RPMI8226 (cell line): ENCODE measurements at regions not wholly inside any gene's neighbourhood (a gene's known extent, or its start where the extent isn't known, plus 50 kb on each side); places are given as distances from the start of the nearest gene placed in this dataset.
A peak's percentile ranks its signal among the peaks of the same experiment; 100 is the strongest.
"Not testable (repeated sequence)": the region's sequence is repeated elsewhere in the genome, so short reads cannot be mapped to it uniquely, and the experiment has no call there.

ENCODE experiments used
- DNase-seq: peaks from one replicate; pipeline ENCODE4 v3.0.0-alpha.2; 2015

- no peak for DNase-seq
Observed at GRCh38 chr3:165716592-165716991, 120.6 kb downstream of the BCHE start.

GRCh38 chr3:165713479-165713878 lies 123.7 kb downstream of the BCHE start:
- DNase-seq, result no peak

GRCh38 chr3:165712382-165712781 lies 124.8 kb downstream of the BCHE start:
- no peak for DNase-seq

- DNase-seq, result no peak
Observed at GRCh38 chr3:165697910-165698309, 139.3 kb downstream of the BCHE start.

GRCh38 chr3:165696496-165696895 lies 140.7 kb downstream of the BCHE start:
- DNase-seq, result no peak

GRCh38 chr3:165683947-165684346 lies 153.3 kb downstream of the BCHE start:
- no peak for DNase-seq

- no peak for DNase-seq
Observed at GRCh38 chr3:165682734-165683133, 154.5 kb downstream of the BCHE start.

GRCh38 chr3:165669967-165670366 lies 167.3 kb downstream of the BCHE start:
- no peak for DNase-seq

- no peak for DNase-seq
Observed at GRCh38 chr3:165669504-165669903, 167.7 kb downstream of the BCHE start.

- DNase-seq, result no peak
Observed at GRCh38 chr3:165667676-165668075, 169.5 kb downstream of the BCHE start.

GRCh38 chr3:165658027-165658426 lies 179.2 kb downstream of the BCHE start:
- peak; percentile 35 for DNase-seq

GRCh38 chr3:165653130-165653778 lies 184.0 kb downstream of the BCHE start:
- no peak for DNase-seq

GRCh38 chr3:165649282-165649681 lies 187.9 kb downstream of the BCHE start:
- not testable (repeated sequence) for DNase-seq

- no peak for DNase-seq
Observed at GRCh38 chr3:165645191-165645590, 192.0 kb downstream of the BCHE start.

GRCh38 chr3:165644331-165644730 lies 192.9 kb downstream of the BCHE start:
- no peak for DNase-seq

GRCh38 chr3:165643425-165643824 lies 193.8 kb downstream of the BCHE start:
- DNase-seq, result peak; percentile 48

GRCh38 chr3:165642761-165643420 lies 194.3 kb downstream of the BCHE start:
- DNase-seq, result peak; percentile 91

- no peak for DNase-seq
Observed at GRCh38 chr3:165641569-165642310, 195.5 kb downstream of the BCHE start.

- DNase-seq, result no peak
Observed at GRCh38 chr3:165640970-165641369, 196.3 kb downstream of the BCHE start.

GRCh38 chr3:165640031-165640430 lies 197.2 kb downstream of the BCHE start:
- DNase-seq, result no peak

- DNase-seq, result no peak
Observed at GRCh38 chr3:165638034-165638433, 199.2 kb downstream of the BCHE start.

GRCh38 chr3:165636684-165637015 lies 200.6 kb downstream of the BCHE start:
- no peak for DNase-seq

- DNase-seq, result no peak
Observed at GRCh38 chr3:165635791-165636683, 201.2 kb downstream of the BCHE start.
